ENCODE measurements at regions not wholly inside any gene's neighbourhood (a gene's known extent, or its start where the extent isn't known, plus 50 kb on each side); places are given as distances from the start of the nearest gene placed in this dataset.
"Not testable (repeated sequence)": the region's sequence is repeated elsewhere in the genome, so short reads cannot be mapped to it uniquely, and the experiment has no call there.

DNA sequence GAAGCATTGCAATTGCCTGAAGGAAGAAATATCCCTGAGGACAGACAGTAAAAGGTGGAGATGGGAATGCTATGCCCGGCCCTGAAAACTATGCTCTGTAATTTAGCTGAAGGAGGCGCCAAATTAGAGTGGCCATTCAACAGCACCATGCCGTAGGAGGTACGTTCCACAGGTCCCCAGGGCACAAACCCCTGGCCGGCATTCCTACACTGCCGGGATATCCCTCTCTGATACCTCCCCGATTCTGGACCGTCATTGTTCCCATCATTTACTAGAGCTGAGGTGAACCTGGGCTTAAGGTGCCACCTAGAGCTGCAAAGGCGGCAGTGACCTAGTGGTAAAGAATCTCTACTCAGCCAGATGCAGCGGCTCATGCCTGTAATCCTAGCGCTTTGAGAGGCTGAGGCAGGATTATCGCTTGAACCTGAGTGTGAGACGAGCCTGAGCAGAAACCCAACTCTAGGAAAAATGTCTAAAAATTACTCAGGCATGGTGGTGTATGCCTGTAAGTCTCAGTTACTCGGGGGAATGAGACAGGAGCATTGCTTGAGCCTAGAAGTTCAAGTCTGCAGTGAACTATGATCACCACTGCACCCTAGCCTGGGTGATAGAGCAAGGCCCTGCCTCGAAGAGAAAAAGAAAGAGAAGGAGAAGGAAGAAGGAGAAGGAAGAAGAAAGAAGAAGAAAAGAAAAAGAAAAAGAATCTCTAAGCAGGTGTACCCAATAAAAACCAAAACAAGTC is 53.0 kb upstream of the TNKS2 start:
- DNase-seq (ENCODE audit: low read depth in 3 of 3) = no peak

DNA sequence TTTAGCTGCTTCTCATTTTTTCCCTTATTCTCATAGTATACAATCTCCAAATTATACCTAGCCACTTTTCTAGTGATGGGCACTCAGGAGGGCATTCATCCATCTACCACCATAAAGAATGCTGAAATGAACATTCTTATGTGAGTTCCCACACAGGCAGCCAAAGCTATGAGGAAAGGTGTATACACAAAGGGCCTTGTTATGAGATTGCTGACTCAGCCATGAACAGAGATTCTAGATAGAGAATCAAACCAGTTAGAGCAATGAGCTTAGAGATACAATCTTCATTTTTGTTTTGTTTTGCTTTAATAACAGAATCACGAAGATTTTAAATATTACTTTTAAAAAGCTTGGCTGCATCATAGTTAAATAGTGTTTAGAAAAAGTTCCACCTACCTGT is 54.8 kb upstream of the TNKS2 start:
- DNase-seq (ENCODE audit: low read depth in 3 of 3) = no peak

DNA sequence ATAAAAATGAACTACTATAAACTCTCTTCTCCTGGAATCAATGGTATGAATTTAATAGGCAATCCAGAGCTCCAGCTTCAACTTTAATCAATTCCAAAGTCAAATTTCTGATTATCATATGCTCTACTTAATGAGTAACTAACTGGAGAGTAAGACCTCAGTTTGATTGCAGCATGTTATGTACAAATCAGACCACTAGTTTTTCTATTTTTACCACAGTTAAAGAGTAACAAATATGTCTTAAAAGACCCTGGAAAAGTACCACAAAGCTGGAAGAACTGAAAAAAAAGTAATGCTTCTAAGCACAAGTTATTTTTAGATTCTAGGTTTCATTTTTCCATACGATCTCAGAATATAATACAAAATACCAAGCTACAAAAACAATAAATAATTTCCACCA is 56.0 kb upstream of the TNKS2 start:
- DNase-seq (ENCODE audit: low read depth in 3 of 3) = no peak

DNA sequence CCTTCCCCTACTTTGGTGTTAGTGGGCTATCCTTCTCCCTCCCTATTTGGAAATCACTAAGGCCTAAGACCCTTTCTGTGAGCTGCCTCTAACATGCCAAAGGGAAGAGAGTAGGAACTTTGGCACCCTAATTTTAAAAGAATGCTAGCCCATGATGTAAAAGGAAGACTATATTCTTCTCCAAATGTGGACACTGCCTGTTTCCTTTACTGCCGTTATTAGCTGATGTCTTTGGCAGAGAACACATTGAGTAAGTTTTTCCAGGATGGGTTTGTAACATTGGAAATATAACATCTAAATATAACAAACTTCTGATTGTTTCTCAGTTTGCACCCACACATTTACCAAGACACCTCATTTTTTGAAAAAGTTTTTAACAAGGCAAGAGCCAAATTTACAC is 56.9 kb upstream of the TNKS2 start:
- no peak for DNase-seq (ENCODE audit: low read depth in 3 of 3)

DNA sequence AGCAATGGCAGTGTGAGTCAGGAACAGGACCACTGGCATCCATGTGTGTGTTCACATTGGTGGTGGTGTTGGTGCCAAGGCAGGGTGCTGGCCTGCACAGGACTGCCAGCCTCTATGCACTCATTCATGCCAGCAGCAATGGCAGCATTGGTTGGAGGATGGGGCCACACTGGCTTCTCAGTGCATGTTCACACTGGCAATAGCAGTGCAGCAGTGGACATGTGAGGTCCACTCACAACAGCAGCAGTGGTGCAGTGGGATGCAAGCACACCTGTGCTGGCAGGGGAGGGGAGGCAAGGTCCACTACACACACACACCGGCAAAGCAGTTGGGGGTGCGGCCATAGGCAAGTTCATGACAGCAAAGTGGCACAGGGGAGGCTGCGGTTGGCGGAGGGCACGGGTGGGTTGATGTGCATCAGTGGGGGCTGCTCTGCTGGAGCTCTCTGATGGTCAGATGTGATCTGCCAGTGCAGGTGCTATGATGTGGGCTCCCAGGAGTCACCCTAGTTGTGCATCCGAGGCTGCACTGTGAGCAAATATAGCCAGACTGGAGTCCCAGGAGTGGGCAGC is 57.8 kb upstream of the TNKS2 start:
- DNase-seq (ENCODE audit: low read depth in 3 of 3) = no peak

DNA sequence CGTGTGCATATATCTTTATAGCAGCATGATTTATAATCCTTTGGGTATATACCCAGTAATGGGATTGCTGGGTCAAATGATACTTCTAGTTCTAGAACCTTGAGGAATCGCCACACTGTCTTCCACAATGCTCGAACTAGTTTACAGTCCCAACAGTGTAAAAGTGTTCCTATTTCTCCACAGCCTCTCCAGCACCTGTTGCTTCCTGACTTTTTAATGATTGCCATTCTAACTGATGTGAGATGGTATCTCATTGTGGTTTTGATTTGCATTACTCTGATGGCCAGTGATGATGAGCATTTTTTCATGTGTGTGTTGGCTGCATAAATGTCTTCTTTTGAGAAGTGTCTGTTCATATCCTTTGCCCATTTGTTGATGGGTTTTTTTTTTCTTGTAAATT is 66.0 kb upstream of the TNKS2 start:
- not testable (repeated sequence) for DNase-seq (ENCODE audit: low read depth in 3 of 3)

DNA sequence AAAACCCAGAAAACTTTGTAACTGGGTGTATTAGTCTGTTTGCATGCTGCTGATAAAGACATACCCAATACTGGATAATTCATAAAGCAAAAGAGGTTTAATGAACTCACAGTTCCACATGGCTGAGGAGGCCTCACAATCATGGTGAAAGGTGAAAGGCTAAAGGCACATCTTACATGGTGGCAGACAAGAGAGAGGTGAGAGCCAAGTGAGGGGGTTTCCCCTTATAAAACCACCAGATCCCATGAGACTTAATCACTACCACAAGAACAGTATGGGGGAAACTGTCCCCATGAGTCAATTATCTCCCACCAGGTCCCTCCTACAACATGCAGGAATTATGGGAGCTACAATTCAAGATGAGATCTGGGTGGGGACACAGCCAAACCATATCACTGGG is 68.9 kb upstream of the TNKS2 start:
- DNase-seq (ENCODE audit: low read depth in 3 of 3) = not testable (repeated sequence)

DNA sequence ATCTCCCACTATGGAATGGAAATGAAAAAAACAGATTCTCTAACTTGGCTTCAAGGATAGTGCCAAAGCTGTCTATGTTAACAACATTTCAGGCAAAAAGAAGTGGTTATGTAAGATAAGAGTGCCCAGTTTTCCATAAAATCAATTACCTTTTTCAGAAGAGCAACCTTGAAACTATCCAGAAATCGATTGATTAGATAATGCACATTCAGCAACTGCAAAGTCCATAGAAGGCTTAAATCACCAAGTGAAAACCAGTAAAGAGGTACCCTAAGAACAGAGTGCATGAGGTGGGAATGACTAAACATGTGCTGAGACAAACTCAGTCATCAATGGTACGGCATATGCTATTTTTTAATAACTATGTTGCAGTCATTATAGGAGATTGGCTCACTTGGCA is 71.9 kb upstream of the TNKS2 start:
- DNase-seq (ENCODE audit: low read depth in 3 of 3) = no peak

DNA sequence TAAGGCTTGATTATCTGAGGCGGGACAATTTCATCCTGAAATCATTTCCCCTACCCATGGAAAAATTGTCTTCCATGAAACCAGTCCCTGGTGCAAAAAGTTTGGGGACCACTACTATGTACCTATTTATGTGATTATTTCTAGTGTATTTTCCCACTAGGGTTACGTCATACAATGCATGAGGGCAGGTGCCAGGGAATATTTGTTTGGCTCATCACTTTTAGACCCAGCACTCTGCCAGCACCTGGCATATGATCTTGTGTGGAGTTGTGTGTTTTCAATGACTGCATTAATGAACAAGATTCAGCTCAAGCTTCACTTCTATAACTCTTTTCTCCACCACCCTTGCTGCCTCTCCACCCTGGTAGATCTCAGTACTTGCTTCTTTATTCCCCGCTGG is 73.3 kb upstream of the TNKS2 start:
- DNase-seq (ENCODE audit: low read depth in 3 of 3) = no peak

DNA sequence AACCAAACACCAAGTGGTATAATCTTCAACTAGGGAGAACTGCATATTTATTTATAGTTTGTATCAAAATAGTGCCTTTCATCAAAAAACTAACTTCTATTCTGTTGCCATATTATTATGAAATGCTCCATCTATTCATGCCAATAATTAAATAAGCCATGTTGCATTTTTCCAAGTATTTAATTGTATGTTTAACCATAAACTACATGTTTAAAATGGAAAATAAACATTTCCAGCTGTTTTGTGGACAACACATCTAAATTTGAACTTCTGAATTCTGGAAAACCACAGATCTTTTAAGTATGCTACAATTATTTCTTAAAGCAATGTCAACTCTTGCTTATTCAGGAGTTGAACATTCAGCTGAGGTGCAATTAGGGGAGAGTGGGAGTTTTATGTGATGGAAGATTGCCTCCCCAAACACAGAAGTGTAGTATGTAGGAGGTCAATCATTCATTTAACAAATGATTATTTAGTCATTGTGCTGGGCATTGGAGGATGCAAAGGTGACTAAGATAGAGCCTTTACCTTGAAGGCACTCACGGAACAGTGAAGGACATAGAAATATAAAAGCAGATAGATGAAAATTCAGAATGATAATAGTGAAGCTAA is 80.7 kb upstream of the PPP1R3C start:
- no peak for DNase-seq (ENCODE audit: low read depth in 3 of 3)

DNA sequence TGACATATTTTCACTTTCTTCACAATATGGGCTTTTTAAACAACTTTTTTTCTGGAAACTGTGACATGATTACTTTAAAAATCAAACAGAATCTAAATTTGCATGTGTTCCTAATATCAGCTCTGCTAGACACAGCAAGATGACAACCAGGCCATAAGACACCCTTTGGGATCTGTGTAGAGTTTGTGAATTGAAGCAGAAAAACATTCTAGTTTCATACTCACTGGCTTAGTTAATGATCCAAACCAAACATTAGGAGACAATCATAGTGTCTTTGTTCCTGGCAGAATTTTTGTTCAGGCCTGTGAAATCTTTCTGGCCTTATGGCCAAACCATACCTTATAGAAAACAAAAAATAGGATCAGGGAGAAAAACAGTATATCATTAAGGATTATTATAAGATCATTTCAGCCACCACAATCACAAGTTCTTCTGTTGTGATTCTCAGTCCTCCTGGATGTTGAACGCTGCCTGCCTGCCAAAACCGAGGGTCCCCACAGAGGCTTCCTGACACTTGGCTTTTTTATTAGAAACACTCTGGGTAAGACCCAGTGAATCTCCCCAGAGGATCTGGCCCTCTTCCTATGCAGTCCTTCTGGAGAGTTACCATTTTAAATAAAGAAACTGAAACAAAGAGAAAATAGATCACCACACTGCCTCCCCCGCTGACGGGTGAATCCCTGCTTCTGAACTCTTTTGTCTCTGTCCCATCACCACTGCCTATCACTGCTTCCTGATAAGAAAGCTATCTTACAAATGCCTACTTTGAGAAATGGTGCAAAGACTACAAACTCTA is 79.2 kb upstream of the PPP1R3C start:
- DNase-seq (ENCODE audit: low read depth in 3 of 3) = no peak

DNA sequence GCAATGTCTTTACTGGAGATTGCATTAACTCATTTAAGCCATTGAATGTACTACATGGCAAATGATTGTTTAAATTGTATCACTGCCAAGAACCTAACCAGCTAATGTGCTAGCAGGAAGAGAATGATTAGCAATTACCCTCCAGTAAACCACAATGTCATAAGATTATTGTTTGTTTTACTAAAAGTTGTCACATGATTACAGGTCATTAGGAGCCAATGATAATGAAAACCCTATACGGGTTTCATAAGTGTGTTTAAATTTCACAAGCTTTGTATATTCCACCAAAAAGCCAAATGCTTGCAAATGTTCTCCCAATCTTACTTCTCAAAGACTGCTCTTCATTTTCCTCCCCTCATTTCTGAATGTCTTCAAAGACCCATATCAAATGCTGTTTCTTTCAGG is 76.5 kb upstream of the PPP1R3C start:
- DNase-seq (ENCODE audit: low read depth in 3 of 3) = no peak

DNA sequence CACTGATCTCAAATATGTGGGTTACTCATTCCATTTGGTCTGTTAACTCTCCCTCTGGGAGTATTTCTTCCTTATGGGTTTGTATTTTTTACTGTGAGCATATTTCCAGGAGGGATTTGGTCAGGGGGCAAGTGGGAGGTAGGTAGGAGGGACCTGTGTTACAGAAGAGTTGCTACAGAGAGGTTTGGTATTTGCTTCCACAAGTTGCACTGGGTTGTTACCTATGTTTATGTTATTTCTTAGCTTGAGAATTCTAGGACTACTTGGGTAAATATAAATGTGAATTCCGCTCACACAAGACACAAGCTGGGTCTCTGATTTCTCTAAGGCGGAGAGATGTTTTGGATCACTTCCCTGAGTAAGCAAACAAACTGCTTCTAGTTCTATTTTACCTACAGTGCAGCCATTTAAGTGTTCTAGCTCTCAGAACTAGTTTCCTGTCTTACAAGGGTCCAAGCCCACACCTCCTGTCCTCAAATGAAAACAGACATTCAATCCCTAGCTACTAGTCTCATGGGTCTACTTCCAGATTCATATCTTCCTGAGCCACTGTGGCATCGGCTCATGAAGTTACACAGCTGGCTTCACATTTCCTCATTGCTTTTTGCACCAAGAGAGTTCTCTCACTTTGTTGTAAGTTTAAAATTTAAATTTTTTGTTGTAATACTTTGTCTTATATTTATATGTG is 75.4 kb upstream of the PPP1R3C start:
- no peak for DNase-seq (ENCODE audit: low read depth in 3 of 3)

DNA sequence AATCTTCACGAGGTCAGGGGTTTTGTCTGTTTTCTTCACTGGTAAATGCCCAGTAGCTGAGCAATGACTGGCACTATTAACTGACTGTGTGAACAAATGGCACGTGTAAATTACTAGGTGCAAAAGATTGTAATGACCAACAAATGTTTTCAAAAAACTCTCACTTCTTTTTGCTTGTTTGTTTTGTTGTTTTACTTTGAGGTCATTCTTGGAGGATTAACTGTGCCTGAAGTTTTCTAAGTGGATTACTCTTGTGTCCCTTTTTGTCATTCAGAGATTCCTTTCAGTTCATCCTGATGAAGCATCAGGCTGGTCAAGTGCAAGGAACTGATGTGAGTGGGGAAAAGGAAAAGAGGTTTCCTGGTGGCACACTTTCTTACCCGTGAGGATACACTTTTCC is 74.4 kb upstream of the PPP1R3C start:
- DNase-seq (ENCODE audit: low read depth in 3 of 3) = no peak

DNA sequence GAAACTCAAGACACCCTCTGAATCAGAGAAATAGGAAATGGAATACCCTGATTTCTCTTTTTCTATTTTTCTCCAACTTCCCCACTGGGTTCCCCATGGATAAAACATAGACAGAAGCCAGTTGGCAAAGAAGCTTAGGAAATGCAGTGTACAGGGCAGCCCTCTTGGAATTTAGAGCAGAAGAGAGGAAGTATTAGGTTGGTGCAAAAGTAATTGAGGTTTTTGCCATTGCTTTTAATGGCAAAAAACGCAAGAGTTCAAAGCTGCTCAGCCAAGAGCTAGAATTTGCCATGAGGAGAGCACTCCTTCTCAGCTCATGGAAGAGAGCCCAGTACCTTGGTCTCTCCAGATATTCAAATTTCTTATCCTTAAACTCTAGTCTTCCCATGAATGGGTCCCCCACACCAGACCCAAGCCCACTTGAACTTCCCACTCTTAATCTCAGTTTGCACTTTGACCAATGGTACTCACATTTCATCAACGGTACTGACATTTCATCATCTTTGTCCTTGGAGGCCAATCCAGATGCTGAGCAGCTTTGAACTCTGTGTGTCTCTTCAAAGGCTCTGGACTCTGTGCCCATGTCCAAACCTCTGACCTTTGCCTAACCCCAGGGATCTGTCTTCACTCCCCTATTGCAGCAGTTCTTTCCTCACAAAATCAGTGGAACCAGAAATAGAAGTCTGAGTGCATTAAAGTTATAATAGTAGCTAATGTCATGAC is 73.2 kb upstream of the PPP1R3C start:
- DNase-seq (ENCODE audit: low read depth in 3 of 3) = no peak

DNA sequence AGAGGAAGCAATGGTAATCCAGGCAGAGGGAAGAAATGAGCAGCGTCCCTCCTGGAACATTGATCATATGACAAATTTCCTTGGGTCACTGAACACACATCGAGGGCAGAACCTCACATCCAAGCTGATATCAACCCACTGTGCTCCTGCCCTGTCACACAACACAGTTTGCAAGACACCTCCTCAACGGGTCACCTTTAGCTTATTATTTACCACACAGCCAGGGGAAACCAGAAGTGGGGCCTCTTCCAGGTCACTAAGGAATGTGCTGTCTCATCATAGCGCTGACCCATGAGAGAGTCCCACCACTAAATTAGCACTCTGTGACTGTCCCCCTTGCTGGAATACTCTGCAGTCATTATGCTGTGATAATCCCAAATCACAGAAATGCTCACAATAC is 69.7 kb upstream of the PPP1R3C start:
- no peak for DNase-seq (ENCODE audit: low read depth in 3 of 3)

DNA sequence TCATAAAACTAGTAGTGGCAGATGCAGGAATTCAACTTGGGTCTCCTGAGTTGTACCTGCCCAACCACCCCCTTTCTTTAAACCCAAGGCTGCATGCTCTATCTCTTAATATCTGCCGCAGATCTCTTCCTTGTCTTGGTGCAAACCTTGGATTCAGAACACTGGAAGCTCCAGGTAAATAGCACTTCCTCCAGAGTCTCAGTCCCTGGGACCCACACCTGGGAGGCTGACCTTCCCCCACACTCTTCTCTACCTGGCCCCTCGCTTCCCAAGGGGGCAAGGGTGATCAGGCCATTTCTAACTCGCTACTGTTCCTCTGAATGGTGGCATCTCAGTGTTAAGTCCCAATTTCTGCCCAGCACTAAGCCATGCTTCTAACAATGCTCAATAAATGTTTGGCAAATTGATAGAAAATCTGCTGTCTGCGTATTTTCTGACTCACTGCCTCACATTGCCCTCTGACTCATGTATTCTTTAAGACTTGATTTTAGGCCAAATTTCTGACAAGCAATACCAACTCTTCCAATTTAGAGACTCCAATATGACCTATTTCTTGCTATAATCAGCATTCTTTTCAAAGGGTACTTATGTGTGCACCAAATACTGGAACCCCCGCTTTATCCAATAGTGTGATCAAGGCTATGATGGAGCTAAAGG is 68.0 kb upstream of the PPP1R3C start:
- DNase-seq (ENCODE audit: low read depth in 3 of 3) = no peak

DNA sequence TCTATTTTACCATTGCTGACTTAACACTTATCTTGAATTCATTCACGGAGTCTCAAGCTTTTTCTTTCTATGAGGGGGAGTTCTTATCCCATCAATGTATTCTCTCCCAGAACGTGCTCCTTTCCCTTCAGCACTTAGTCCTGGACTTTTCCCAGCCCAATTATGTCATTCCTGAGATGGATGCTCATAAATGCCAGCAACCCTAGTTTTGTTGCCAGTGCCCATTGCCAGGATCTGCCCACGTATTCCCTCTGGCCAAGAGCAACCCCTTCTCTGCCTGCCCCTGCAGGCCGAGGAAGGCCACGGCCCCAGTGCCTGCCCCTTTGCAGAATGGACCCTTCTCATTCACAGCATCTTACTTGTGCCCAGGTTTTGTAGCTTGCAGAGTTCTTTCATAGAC is 67.4 kb upstream of the PPP1R3C start:
- DNase-seq (ENCODE audit: low read depth in 3 of 3) = no peak

DNA sequence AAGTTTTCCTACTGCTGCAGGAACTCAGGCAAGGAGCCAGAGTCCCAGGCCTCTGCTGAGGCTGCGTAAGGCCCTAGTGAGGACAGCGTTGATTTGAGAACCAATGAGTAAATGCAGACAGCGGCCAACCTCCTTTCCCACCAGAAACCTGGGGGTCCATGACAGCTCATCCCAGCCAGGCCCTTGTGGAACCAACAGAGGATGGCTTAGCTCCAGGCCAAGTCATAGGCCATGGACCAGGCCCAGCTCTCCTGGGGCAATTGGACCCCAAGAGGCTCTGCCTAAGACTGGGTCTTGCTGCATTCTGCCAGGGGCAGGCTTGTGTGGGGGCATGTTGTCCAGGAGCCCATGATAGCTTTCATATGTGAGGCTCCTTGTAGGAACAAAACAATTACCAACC is 65.4 kb upstream of the PPP1R3C start:
- no peak for DNase-seq (ENCODE audit: low read depth in 3 of 3)

DNA sequence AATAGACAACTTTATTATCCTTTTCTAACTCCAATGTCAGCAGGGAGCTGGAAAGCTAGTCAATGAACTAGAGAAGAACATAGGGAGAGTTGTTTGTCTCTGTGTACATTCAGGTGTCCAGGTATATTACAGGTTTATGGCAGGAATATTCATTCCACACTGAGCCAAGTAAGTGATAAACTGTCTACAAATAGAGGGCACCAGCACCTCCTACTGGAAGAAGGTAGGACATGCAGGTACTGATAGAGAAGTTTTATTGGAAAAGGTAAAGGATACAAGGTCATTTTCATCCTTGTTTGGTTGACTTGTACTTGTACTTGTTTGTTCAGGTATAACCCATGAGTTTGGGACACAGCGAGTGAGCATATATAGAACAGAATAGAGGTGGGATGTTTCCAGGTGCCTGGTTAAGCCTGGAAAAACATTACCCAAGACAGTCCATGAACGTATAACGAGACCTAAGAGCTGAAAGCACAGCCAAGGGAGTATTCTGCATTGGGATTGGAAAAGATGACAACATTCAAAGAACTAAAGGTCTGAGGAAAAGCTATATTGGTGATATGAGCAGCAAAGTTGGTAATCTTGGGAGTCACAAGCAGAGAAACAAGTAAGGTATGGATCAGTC is 61.4 kb upstream of the PPP1R3C start:
- DNase-seq (ENCODE audit: low read depth in 3 of 3) = peak in 1 of 3 donors; percentile 4
